8988T (cell line): ENCODE measurements at regions not wholly inside any gene's neighbourhood (a gene's known extent, or its start where the extent isn't known, plus 50 kb on each side); places are given as distances from the start of the nearest gene placed in this dataset.
"Not testable (repeated sequence)": the region's sequence is repeated elsewhere in the genome, so short reads cannot be mapped to it uniquely, and the experiment has no call there.

Experiments used
- DNase-seq: peaks from one replicate; pipeline ENCODE4 v3.0.0; 2011

- DNase-seq = no peak
Measured at GRCh38 chr3:159739969-159740368, 248.7 kb upstream of the IL12A start.

GRCh38 chr3:159741281-159741680, 247.4 kb upstream of the IL12A start:
- no peak for DNase-seq

- no peak for DNase-seq
Measured at GRCh38 chr3:159748425-159748824, 240.2 kb upstream of the IL12A start.

- no peak for DNase-seq
Measured at GRCh38 chr3:159749406-159749805, 239.2 kb upstream of the IL12A start.

GRCh38 chr3:159751146-159751545, 237.5 kb upstream of the IL12A start:
- no peak for DNase-seq

- no peak for DNase-seq
Measured at GRCh38 chr3:159751752-159752151, 236.9 kb upstream of the IL12A start.

- DNase-seq = not testable (repeated sequence)
Measured at GRCh38 chr3:159756279-159757207, 232.1 kb upstream of the IL12A start.

GRCh38 chr3:159757341-159758060, 231.1 kb upstream of the IL12A start:
- DNase-seq = no peak

GRCh38 chr3:159760046-159760445, 228.6 kb upstream of the IL12A start:
- no peak for DNase-seq

GRCh38 chr3:159761369-159761768, 227.3 kb upstream of the IL12A start:
- DNase-seq = no peak

- DNase-seq = peak; percentile 77
Measured at GRCh38 chr3:159761848-159762635, 226.6 kb upstream of the IL12A start.

GRCh38 chr3:159763011-159763601, 225.5 kb upstream of the IL12A start:
- peak; percentile 55 for DNase-seq

- DNase-seq = peak; percentile 80
Measured at GRCh38 chr3:159763602-159764489, 224.8 kb upstream of the IL12A start.

- peak; percentile 28 for DNase-seq
Measured at GRCh38 chr3:159764490-159765029, 224.1 kb upstream of the IL12A start.

- DNase-seq = peak; percentile 66
Measured at GRCh38 chr3:159765030-159765859, 223.4 kb upstream of the IL12A start.

GRCh38 chr3:159765860-159766294, 222.8 kb upstream of the IL12A start:
- DNase-seq = no peak

GRCh38 chr3:159766563-159767185, 222.0 kb upstream of the IL12A start:
- DNase-seq = peak; percentile 55

GRCh38 chr3:159770998-159771397, 217.6 kb upstream of the IL12A start:
- no peak for DNase-seq

- no peak for DNase-seq
Measured at GRCh38 chr3:159771865-159772611, 216.6 kb upstream of the IL12A start.
